GM21528 (cell line): ENCODE measurements at regions not wholly inside any gene's neighbourhood (a gene's known extent, or its start where the extent isn't known, plus 50 kb on each side); places are given as distances from the start of the nearest gene placed in this dataset.

ENCODE experiments used
- ATAC-seq: cut with Tn5 transposase; IDR thresholded peaks from one replicate; pipeline ENCODE4 v1.9.1; 2021; ENCODE audit warnings: mild to moderate bottlenecking, moderate library complexity; ENCODE audit not compliant: unreplicated experiment, low FRiP score

GRCh38 chr18:1982056-1982455 lies 589.2 kb downstream of the METTL4 start:
- no peak for ATAC-seq

DNA sequence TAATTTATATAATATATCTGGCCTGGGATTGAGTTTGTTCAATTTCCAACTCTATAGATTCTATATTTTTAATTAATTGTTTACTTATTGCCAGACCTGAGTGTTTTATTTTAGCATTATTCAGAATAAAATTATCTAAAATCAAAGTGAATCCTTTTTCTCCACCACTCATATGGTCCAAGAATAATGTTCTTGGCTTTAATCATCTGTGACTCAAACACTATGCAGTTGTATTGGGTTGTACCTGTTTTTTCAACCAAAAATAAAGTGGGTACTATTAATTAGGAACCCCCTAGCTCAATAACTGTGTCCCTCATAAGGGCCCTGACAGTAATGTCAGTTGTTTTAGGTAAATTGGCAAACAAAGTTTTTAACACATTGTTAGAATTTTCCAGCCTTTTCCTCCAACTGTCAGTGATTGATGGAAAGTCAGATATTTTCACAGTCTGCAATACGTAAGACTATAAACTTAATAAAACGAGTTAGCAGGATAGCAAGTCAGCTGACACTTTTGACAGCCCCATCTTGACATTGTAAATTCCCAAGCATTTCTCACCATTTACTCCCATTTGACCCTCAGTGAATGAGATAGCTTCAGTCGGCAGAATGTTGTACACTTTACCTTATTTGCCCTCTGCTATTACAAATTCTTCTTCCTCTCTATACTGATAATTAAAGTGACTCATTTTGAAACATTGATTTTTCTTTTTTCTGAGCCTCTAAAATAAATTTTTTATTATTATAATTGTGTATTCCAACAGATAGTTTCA lies 587.4 kb downstream of the METTL4 start:
- no peak for ATAC-seq

GRCh38 chr18:1993866-1994265 lies 577.4 kb downstream of the METTL4 start:
- ATAC-seq: no peak

DNA sequence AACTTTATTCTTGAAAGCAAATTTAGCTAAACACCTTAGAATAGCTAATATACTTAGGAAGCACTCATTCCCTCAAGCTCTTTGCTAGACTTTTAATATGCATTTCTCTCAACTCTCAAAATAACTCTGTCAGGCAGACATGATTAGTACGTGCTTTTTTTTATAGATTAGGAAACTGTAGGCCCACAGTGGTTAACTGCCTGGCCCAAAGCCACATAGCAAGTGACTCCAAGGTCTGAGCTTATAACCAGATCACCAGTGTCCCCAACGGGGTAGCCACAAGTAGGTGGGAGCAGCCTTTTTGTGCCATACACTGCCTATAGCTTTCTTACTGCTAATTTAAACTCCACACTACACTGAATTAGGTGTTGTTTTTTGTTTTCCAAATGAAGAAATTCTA lies 576.8 kb downstream of the METTL4 start:
- ATAC-seq: no peak

DNA sequence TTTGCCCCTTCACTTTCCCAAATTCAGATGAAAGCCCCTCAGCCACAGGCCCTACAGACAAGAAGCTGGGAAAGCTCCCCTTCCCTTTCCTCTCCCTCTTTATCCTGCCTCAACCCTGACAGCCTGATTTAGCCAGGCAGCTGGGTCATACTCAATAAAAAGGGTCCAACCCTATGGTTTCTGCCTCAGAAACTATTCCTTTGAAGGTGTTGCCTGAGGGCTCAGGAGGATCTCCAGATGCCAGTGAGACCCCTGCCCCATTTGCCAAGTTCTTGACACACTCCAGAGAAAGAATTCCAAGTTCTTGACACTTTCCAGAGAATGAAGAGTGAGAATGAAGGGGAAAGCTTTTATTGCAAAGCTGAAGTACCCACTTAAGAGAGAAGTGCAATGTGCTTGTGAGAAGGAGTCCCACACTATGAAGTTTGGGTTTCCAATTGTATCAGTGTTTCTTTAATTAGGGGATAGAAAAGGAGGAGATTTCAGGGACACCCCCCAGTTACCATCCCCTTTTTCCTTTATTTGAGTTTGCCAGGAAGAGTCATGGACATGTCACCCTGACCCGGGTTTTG lies 576.2 kb downstream of the METTL4 start:
- no peak for ATAC-seq

GRCh38 chr18:1998121-1998520 lies 573.2 kb downstream of the METTL4 start:
- ATAC-seq: no peak

DNA sequence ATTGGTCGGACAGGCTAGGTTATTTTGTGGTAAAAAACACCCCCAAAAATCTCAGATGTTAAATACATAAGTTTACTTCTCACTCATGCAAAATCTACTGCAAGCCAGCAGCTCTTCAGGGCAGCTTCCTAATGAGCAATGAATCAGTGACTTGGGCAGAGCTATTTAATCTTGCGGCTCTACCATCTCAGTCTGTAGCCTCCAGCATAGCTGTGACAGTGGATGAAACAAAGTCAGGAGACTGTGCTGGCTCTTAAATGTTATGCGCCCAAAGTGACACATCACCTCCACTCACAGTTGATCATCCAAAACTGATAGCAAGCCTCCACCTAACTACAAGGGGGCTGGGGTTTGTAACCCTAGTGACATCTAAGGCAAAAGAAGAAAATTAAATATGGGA lies 571.9 kb downstream of the METTL4 start:
- no peak for ATAC-seq

- ATAC-seq: no peak
These were observed 569.2 kb downstream of the METTL4 start for GRCh38 chr18:2002151-2002550.

GRCh38 chr18:2002604-2003003 lies 568.7 kb downstream of the METTL4 start:
- ATAC-seq: no peak

GRCh38 chr18:2009942-2010697 lies 561.2 kb downstream of the METTL4 start:
- no peak for ATAC-seq

DNA sequence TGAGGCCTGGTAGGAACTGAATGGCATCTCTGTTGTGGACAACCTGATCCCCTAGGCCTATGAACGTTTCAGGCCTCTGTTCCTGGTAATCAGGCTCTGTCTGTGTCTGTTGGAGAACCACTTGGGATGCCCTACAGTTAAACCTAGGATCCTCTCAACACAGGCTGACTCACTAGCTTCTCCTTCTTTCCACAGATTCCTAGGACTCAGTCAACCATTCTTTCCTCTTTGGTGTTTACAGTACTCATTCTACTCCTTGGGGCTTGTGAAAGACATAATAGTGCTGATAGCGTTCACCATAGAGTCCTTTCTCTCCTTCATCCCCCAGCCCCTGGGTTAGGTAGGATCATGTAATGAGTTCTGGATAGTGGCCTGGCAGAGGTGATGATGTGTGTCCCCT lies 544.3 kb downstream of the METTL4 start:
- ATAC-seq: no peak

- no peak for ATAC-seq
These were observed 543.5 kb downstream of the METTL4 start for GRCh38 chr18:2027756-2028155.

- no peak for ATAC-seq
These were observed 542.3 kb downstream of the METTL4 start for GRCh38 chr18:2028986-2029385.

- no peak for ATAC-seq
These were observed 540.7 kb downstream of the METTL4 start for GRCh38 chr18:2030647-2031046.

- no peak for ATAC-seq
These were observed 539.3 kb downstream of the METTL4 start for GRCh38 chr18:2032036-2032435.

- ATAC-seq: no peak
These were observed 536.2 kb downstream of the METTL4 start for GRCh38 chr18:2035056-2035455.

- ATAC-seq: no peak
These were observed 535.2 kb downstream of the METTL4 start for GRCh38 chr18:2036086-2036485.

GRCh38 chr18:2040279-2040678 lies 531.0 kb downstream of the METTL4 start:
- ATAC-seq: no peak

DNA sequence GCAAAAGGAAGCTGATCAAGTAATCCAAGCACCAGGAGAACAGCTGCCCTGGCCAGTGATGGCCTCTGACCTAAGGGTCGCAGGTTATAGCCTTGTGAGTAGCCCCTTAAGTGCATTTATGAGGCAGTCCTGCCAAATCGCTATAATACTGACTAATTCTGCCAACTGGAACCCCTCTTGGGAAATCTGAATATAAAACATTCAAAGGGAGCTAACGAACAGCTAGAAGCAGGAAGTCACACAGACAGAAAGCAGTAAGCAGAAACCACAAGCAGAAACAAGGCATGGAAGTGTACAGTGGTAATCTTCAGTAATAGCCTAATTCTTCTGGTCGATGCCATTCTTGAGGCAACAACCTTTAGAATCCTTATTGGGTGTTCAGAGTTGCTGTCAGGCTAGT lies 521.3 kb downstream of the METTL4 start:
- ATAC-seq: no peak

DNA sequence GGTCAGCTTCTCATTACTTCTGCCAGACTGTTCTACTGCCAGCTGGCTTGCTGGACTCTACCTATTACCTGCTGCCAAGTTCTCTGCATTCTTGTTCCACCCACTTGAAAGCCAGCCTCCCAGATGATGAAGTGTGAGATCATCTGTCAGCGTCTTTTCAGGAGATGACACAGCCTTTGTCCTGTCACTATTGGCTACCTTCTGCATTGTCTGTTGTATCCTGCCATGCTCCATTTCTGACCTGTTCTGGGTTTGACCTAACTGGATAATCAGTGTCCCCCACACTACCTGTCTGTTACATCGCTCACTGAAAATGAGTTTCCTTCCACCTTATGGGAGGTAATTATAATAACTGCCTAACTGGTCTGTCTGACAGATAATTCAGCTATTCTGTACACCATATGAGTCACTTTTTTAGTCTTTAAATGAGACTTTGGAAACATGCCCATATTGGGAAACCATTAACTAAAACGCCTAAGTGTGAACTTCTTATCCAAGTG lies 520.6 kb downstream of the METTL4 start:
- ATAC-seq: no peak

DNA sequence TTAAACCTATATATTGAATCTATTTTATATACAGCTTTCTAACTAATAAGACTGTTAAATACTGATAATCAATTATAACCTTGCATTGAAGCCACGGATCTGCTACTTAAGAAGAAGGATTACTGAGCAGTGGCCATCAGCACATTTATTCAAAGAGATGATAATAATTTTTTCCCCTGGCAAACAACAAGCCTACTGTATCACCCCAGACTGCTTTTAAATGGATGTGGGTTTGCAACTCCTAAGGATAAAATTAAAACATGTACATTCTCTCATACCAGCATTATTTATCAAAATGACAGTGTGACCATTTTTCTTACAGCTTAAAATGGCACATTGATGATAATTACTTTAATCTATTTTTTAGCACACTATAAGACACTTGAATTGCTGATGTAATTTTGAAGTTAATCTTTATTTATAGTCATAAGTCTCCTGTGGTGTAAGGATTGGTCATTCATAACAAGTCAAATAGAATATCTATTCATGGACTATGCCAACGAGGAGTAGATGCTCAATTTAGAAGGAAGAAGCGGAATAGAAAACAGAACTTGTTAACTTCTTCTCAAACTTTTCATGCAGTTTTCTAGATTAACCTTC lies 517.7 kb downstream of the METTL4 start:
- no peak for ATAC-seq
